ENCODE measurements at regions not wholly inside any gene's neighbourhood (a gene's known extent, or its start where the extent isn't known, plus 50 kb on each side); places are given as distances from the start of the nearest gene placed in this dataset.

GRCh38 chr14:55976655-55977054 lies 141.6 kb upstream of the PELI2 start:
- 25% methylated on average over 3 of the region's 3 CpGs for WGBS
- no peak for DNase-seq (ENCODE audit: extremely low spot score)
- H3K36me3 ChIP-seq, result no peaks in the 10 kb centered on the region
- no peaks in the 10 kb centered on the region for H3K27me3 ChIP-seq
- H3K27ac ChIP-seq (replicated peaks in 1 of 4), result no peak overlapping the region
- TF ChIP-seq POLR2AphosphoS5 (IDR thresholded peaks at IDR 0.05) (no peak), EP300 (IDR thresholded peaks at IDR 0.05) (no peak), POLR2A (IDR thresholded peaks at IDR 0.05; ENCODE audit: low read depth) (no peak), CTCF (IDR thresholded peaks at IDR 0.05) (no peak)
- H3K4me3 ChIP-seq, result no peak overlapping the region
- intact Hi-C loops (cut with DNase I), result no loop called here
- peaks cover 11 to 22% (median 18%) of the 10 kb centered on the region in 4 donors for H3K4me1 ChIP-seq
- peaks cover 0 to 13% (median 10%) of the 10 kb centered on the region in 4 donors for H3K9me3 ChIP-seq

GRCh38 chr14:55977392-55978150 lies 140.6 kb upstream of the PELI2 start:
- Histone ChIP-seq H3K4me3 (no peak overlapping the region), H3K9me3 (peaks cover 0 to 13% (median 10%) of the 10 kb centered on the region in 4 donors), H3K4me1 (peaks cover 11 to 22% (median 18%) of the 10 kb centered on the region in 4 donors), H3K27ac (replicated peaks in 1 of 4) (no peak overlapping the region), H3K36me3 (no peaks in the 10 kb centered on the region), H3K27me3 (no peaks in the 10 kb centered on the region)
- no peak for TF ChIP-seq CTCF (IDR thresholded peaks at IDR 0.05)
- TF ChIP-seq EP300 (IDR thresholded peaks at IDR 0.05), result no peak
- TF ChIP-seq POLR2AphosphoS5 (IDR thresholded peaks at IDR 0.05), result no peak
- no peak for TF ChIP-seq POLR2A (IDR thresholded peaks at IDR 0.05; ENCODE audit: low read depth)
- intact Hi-C loops (cut with DNase I), result no loop called here
- WGBS, result 39% methylated on average over 4 of the region's 4 CpGs
- no peak for DNase-seq (ENCODE audit: extremely low spot score)

GRCh38 chr14:55979096-55979495 lies 139.1 kb upstream of the PELI2 start:
- Histone ChIP-seq H3K27ac (replicated peaks in 1 of 4) (no peak overlapping the region), H3K4me1 (peaks cover 11 to 22% (median 18%) of the 10 kb centered on the region in 4 donors), H3K27me3 (no peaks in the 10 kb centered on the region), H3K9me3 (peaks cover 0 to 13% (median 10%) of the 10 kb centered on the region in 4 donors), H3K4me3 (no peak overlapping the region), H3K36me3 (no peaks in the 10 kb centered on the region)
- 63% methylated on average over 2 of the region's 2 CpGs for WGBS
- TF ChIP-seq EP300 (IDR thresholded peaks at IDR 0.05) (no peak), POLR2A (IDR thresholded peaks at IDR 0.05; ENCODE audit: low read depth) (no peak), CTCF (IDR thresholded peaks at IDR 0.05) (no peak), POLR2AphosphoS5 (IDR thresholded peaks at IDR 0.05) (no peak)
- intact Hi-C loops (cut with DNase I), result no loop called here
- no peak for DNase-seq (ENCODE audit: extremely low spot score)

GRCh38 chr14:55979781-55980180 lies 138.4 kb upstream of the PELI2 start:
- Histone ChIP-seq H3K4me1 (peaks cover 11 to 22% (median 18%) of the 10 kb centered on the region in 4 donors), H3K27me3 (no peaks in the 10 kb centered on the region), H3K27ac (replicated peaks in 1 of 4) (no peak overlapping the region), H3K36me3 (no peaks in the 10 kb centered on the region), H3K9me3 (peaks cover 0 to 13% (median 10%) of the 10 kb centered on the region in 4 donors), H3K4me3 (no peak overlapping the region)
- no peak for TF ChIP-seq EP300 (IDR thresholded peaks at IDR 0.05)
- no peak for TF ChIP-seq POLR2A (IDR thresholded peaks at IDR 0.05; ENCODE audit: low read depth)
- TF ChIP-seq POLR2AphosphoS5 (IDR thresholded peaks at IDR 0.05), result no peak
- no peak for TF ChIP-seq CTCF (IDR thresholded peaks at IDR 0.05)
- WGBS, result 93% methylated on average over 1 of the region's 1 CpG
- DNase-seq (ENCODE audit: extremely low spot score), result no peak
- intact Hi-C loops (cut with DNase I), result no loop called here
